CD4-positive, alpha-beta memory T cell (primary cell): ENCODE measurements at regions not wholly inside any gene's neighbourhood (a gene's known extent, or its start where the extent isn't known, plus 50 kb on each side); places are given as distances from the start of the nearest gene placed in this dataset.

Experiments used
- CTCF ChIA-PET: fragments of 350-600 bp; sonication (Branson Sonifier 250); formaldehyde crosslinking; loops from one replicate; lab custom pipeline; 2021; ENCODE audit warnings: inconsistent platforms; ENCODE audit not compliant: partially characterized antibody; lab: Charles Lee
- POLR2A ChIA-PET: fragments of 350-600 bp; sonication (Branson Sonifier 250); formaldehyde crosslinking; loops from one replicate; lab custom pipeline; 2021; ENCODE audit not compliant: partially characterized antibody; lab: Charles Lee
- DNase-seq, 5 donors: peaks; one replicate each; pipeline versions ENCODE4 v3.0.0 to v3.0.0-alpha.2; 2020 to 2022; ENCODE audit warnings: mixed read lengths in 1 of 5
- H3K27ac ChIP-seq: one replicate; pipeline ENCODE4 v1.7.0; 2013; ENCODE audit warnings: low read depth, low read length
- H3K27me3 ChIP-seq: 2 replicates; pipeline ENCODE4 v1.7.0; 2013; ENCODE audit warnings: mild to moderate bottlenecking, low read length, moderate library complexity; ENCODE audit not compliant: insufficient read depth
- H3K36me3 ChIP-seq: 2 replicates; pipeline ENCODE4 v1.7.0; 2013; ENCODE audit warnings: mild to moderate bottlenecking, low read length, moderate library complexity; ENCODE audit not compliant: insufficient read depth
- H3K4me1 ChIP-seq: 2 replicates; pipeline ENCODE4 v1.7.0; 2013; ENCODE audit warnings: mild to moderate bottlenecking, low read length, moderate library complexity; ENCODE audit not compliant: insufficient read depth
- H3K4me3 ChIP-seq, 2 donors: one replicate each; pipeline ENCODE4 v1.7.0; 2013; ENCODE audit warnings: low read length in 2 of 2, mild to moderate bottlenecking in 1 of 2
- H3K9me3 ChIP-seq, 2 donors: one replicate each; pipeline ENCODE4 v1.7.0; 2013; ENCODE audit warnings: low read length in 2 of 2, control low read depth in 1 of 2; ENCODE audit not compliant: control insufficient read depth in 1 of 2
- H3K27ac Mint-ChIP-seq, 7 donors: one replicate each; pipeline ENCODE4 v1.8.0; 2020 to 2021; ENCODE audit warnings: mixed read lengths in 7 of 7, mild to moderate bottlenecking in 6 of 7, inconsistent platforms in 3 of 7, moderate library complexity in 3 of 7
- H3K27me3 Mint-ChIP-seq, 2 donors: one replicate each; pipeline ENCODE4 v1.8.0; 2020 to 2021; ENCODE audit warnings: mixed read lengths in 2 of 2
- H3K36me3 Mint-ChIP-seq, 2 donors: one replicate each; pipeline ENCODE4 v1.8.0; 2020 to 2021; ENCODE audit warnings: mixed read lengths in 2 of 2, inconsistent platforms in 1 of 2, mild to moderate bottlenecking in 1 of 2
- H3K4me1 Mint-ChIP-seq, 4 donors: one replicate each; pipeline ENCODE4 v1.8.0; 2020 to 2021; ENCODE audit warnings: mixed read lengths in 4 of 4, mild to moderate bottlenecking in 1 of 4
- H3K4me3 Mint-ChIP-seq, 8 donors: one replicate each; pipeline ENCODE4 v1.8.0; 2020 to 2021; ENCODE audit warnings: mixed read lengths in 8 of 8, mild to moderate bottlenecking in 7 of 8, moderate library complexity in 6 of 8, inconsistent platforms in 3 of 8
- H3K9me3 Mint-ChIP-seq, 8 donors: one replicate each; pipeline ENCODE4 v1.8.0; 2020 to 2021; ENCODE audit warnings: mixed read lengths in 8 of 8, mild to moderate bottlenecking in 5 of 8, inconsistent platforms in 3 of 8, moderate library complexity in 1 of 8
- intact Hi-C: fragments of 100-400 bp; cut with micrococcal nuclease; formaldehyde crosslinking; loops from one replicate; pipeline ENCODE4 v1.15.1; 2023

DNA sequence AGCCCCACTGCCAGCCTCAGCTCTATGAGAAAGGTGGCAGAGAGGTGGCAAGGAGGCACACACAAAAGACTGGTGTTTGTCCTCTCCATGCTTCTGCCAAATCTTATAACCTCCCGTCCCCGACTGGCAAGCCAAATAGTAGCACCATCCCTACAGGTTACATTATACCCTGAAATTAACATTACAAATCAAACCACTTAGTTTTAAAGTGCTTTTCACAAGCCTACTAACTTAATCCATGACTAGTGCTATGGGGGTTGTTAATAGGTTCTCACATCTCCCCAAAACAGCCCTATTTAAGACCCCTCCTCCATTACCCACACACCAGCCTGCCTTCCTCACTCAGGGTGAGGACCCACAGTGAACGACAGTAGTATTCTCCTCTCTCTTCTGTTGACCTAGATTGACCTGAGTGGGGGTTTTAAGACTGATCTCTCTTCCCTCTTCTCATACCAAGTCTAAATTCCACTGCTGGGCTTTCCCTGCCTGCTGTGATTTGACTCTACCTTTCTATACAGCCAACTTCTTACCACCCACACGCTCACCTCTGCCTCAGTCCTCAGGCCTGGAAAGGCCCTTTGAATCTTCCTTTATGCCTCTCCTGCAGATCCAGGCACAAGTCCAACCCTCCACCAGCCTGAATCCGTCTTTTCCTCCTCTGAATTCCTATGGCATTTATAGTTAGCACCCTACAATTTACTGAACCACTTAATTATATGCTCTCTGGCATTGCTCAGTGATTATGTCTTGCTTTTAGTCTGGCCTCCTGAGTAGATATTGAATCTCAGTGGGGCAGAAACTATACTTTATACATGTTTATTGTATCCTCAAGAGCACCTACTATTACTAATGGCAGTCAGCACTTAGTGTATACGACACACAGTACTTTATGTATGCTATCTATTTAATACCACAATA lies 116.1 kb downstream of the TMEM174 start:
- Mint-ChIP-seq H3K36me3 (no peaks in the 10 kb centered on the region), H3K27me3 (peaks cover 39 to 47% of the 10 kb centered on the region in 2 donors), H3K4me1 (no peaks in the 10 kb centered on the region), H3K9me3 (peaks cover 0 to 15% (median 10%) of the 10 kb centered on the region in 8 donors), H3K4me3 (no peak overlapping the region), H3K27ac (no peak overlapping the region)
- Histone ChIP-seq H3K9me3 (no peaks in the 10 kb centered on the region), H3K4me3 (no peak overlapping the region), H3K27me3 (no peaks in the 10 kb centered on the region), H3K36me3 (no peaks in the 10 kb centered on the region), H3K4me1 (no peaks in the 10 kb centered on the region), H3K27ac (no peak overlapping the region)
- POLR2A ChIA-PET, result no interaction called here
- intact Hi-C loops, result no loop called here
- CTCF ChIA-PET, result no interaction called here
- no peak for DNase-seq

DNA sequence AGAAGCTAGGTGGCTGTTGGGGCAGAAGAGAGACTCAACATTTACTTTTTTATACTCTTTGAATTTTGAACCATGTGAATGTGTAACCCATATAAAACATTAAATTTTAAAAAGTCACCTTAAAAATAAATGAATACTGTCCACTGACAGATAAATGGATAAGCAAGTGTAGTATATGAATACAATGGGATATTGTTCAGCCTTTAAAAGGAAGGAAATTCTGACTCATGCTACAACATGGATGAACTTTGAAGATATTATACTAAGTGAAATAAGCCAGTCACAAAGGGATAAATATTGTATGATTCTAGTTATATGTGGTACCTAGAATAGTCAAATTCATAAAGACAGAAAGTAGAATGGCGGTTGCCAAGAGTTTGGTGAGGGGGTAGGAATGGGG lies 113.9 kb downstream of the TMEM174 start:
- Mint-ChIP-seq H3K4me3 (no peak overlapping the region), H3K4me1 (no peaks in the 10 kb centered on the region), H3K27me3 (peaks cover 41 to 49% of the 10 kb centered on the region in 2 donors), H3K36me3 (no peaks in the 10 kb centered on the region), H3K9me3 (peaks cover 0 to 15% (median 10%) of the 10 kb centered on the region in 8 donors), H3K27ac (no peak overlapping the region)
- intact Hi-C loops, result no loop called here
- no peaks in the 10 kb centered on the region for H3K4me1 ChIP-seq
- no peak overlapping the region for H3K27ac ChIP-seq
- no peaks in the 10 kb centered on the region for H3K9me3 ChIP-seq
- no peak for DNase-seq
- ChIA-PET POLR2A (no interaction called here), CTCF (interaction anchor here (1.4 kb wide), 1 partner anchor 164 kb away, joined by 4 read pairs; no protein-coding TSS in a partner anchor)
- H3K4me3 ChIP-seq, result no peak overlapping the region
- H3K36me3 ChIP-seq, result no peaks in the 10 kb centered on the region
- H3K27me3 ChIP-seq, result no peaks in the 10 kb centered on the region

DNA sequence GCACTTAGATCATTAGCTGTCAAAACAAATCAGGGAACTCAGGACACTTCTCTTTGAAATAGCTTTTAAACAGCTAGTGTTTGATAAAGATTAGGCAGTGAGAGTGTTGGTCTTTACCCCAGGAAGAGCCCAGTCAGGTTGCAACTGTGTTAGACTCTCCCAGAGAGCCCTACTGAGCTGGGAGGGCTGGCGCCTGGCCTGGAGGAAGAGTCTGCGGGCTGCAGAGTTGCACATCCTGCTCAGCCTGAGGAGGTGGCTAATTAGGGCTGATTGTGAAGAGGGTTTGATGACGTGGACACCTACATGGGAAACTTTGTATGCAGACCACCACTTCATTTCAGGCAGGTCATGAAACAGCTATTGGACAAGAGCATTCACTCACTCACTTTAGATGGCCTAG lies 112.0 kb downstream of the TMEM174 start:
- Histone ChIP-seq H3K9me3 (no peaks in the 10 kb centered on the region), H3K4me1 (no peaks in the 10 kb centered on the region), H3K4me3 (no peak overlapping the region), H3K36me3 (no peaks in the 10 kb centered on the region), H3K27ac (no peak overlapping the region), H3K27me3 (no peaks in the 10 kb centered on the region)
- Mint-ChIP-seq H3K27me3 (peaks cover 39% of the 10 kb centered on the region in 2 donors), H3K4me1 (no peaks in the 10 kb centered on the region), H3K27ac (no peak overlapping the region), H3K36me3 (no peaks in the 10 kb centered on the region), H3K4me3 (no peak overlapping the region), H3K9me3 (peaks cover 0 to 15% (median 10%) of the 10 kb centered on the region in 8 donors)
- no peak for DNase-seq
- intact Hi-C loops, result no loop called here
- ChIA-PET CTCF (no interaction called here), POLR2A (no interaction called here)

DNA sequence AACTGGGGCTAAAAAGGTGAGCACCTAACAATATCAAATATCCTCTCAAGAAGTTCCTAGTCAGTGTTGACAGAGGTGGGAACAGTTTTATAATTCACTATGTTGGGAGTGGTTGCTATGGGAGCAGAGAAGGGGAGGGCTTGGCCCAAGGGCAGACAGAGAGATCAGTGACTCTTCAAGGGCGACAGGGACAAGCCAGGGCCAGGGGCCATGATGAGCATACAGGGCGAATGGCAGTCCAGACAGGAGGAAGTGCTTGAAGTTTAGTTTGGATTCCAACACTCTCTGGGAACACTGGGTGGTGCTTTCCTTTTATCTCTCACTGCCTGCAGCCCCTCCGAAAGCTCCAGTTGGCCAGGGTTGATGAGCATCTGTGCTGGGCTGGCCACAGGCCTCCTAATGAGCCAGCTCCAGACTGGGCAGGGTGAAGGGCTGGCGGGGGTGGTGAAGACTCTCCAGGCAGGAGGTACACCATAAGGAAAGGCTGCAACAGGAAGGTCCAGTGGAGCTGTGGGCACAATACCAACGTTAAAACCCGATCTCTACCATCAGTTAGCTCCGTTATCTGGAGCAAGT lies 111.3 kb downstream of the TMEM174 start:
- Histone ChIP-seq H3K27me3 (no peaks in the 10 kb centered on the region), H3K4me1 (no peaks in the 10 kb centered on the region), H3K9me3 (no peaks in the 10 kb centered on the region), H3K4me3 (no peak overlapping the region), H3K36me3 (no peaks in the 10 kb centered on the region), H3K27ac (no peak overlapping the region)
- Mint-ChIP-seq H3K36me3 (no peaks in the 10 kb centered on the region), H3K4me1 (no peaks in the 10 kb centered on the region), H3K27ac (no peak overlapping the region), H3K4me3 (peak overlapping the region in 1 of 8 donors; percentile 12), H3K9me3 (peaks cover 0 to 15% (median 10%) of the 10 kb centered on the region in 8 donors), H3K27me3 (peaks cover 37 to 39% of the 10 kb centered on the region in 2 donors)
- intact Hi-C loops, result no loop called here
- ChIA-PET POLR2A (no interaction called here), CTCF (no interaction called here)
- no peak for DNase-seq

DNA sequence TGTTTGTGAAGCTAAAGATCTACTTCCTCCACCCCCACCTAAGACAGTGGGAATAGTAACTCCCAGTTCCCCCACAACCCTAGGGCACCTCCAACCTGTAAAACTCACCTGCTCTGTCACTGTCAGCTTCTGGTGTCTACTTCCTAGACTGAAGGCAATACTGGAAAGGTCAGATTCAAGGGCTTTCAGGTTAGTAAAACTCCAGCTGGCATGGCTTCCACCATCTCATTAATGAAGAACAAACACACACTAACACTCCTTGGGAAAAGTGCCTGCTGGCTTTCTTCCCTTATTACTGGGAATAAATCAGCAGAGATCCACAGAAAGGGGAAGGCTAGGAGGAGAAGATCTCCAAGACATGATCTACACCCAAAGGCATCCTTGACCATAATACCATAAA lies 109.9 kb downstream of the TMEM174 start:
- intact Hi-C loops, result no loop called here
- no peak for DNase-seq
- POLR2A ChIA-PET, result no interaction called here
- H3K4me3 ChIP-seq, result no peak overlapping the region
- no peak overlapping the region for H3K4me3 Mint-ChIP-seq
- H3K27me3 Mint-ChIP-seq, result peaks cover 33 to 41% of the 10 kb centered on the region in 2 donors
- no peaks in the 10 kb centered on the region for H3K36me3 ChIP-seq
- CTCF ChIA-PET, result interaction anchor here (1.2 kb wide), 1 partner anchor 9 kb away, joined by 3 read pairs; no protein-coding TSS in a partner anchor
- no peaks in the 10 kb centered on the region for H3K36me3 Mint-ChIP-seq
- no peaks in the 10 kb centered on the region for H3K9me3 ChIP-seq
- H3K4me1 Mint-ChIP-seq, result no peaks in the 10 kb centered on the region
- H3K9me3 Mint-ChIP-seq, result peaks cover 0 to 14% (median 8%) of the 10 kb centered on the region in 8 donors
- no peak overlapping the region for H3K27ac ChIP-seq
- H3K4me1 ChIP-seq, result no peaks in the 10 kb centered on the region
- no peaks in the 10 kb centered on the region for H3K27me3 ChIP-seq
- H3K27ac Mint-ChIP-seq, result no peak overlapping the region

DNA sequence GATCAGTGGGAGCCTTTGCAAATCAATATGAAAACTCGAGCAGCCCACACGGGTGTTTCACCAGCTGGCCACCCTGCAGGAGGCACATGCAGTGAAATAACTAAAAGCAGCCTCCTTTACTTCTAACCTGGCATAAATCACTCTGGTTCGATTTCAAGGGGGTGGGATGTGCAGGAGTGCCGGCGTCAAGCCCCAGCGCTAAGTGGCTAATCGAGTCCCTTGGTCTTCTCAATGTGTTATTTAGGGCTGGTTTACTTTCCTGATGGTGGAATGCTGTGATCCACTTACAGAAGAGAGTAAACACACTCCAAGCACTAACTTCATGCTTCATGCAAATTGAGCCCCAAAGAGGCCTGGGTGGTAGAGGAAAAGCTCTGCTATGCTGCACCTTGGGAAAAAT lies 109.4 kb downstream of the TMEM174 start:
- POLR2A ChIA-PET, result no interaction called here
- Histone ChIP-seq H3K9me3 (no peaks in the 10 kb centered on the region), H3K4me1 (no peaks in the 10 kb centered on the region), H3K36me3 (no peaks in the 10 kb centered on the region), H3K27ac (no peak overlapping the region), H3K4me3 (no peak overlapping the region), H3K27me3 (no peaks in the 10 kb centered on the region)
- Mint-ChIP-seq H3K4me3 (no peak overlapping the region), H3K36me3 (no peaks in the 10 kb centered on the region), H3K4me1 (no peaks in the 10 kb centered on the region), H3K27ac (no peak overlapping the region), H3K27me3 (peaks cover 33 to 42% of the 10 kb centered on the region in 2 donors), H3K9me3 (peaks cover 0 to 12% (median 7%) of the 10 kb centered on the region in 8 donors)
- intact Hi-C loops, result no loop called here
- no peak for DNase-seq
- CTCF ChIA-PET, result interaction anchor here (1.2 kb wide), 1 partner anchor 10 kb away, joined by 3 read pairs; no protein-coding TSS in a partner anchor
